GM06990 (cell line): ENCODE measurements at regions not wholly inside any gene's neighbourhood (a gene's known extent, or its start where the extent isn't known, plus 50 kb on each side); places are given as distances from the start of the nearest gene placed in this dataset.

ENCODE experiments used
- DNase-seq: peaks from one replicate; pipeline ENCODE4 v3.0.0-alpha.2; 2011; ENCODE audit not compliant: insufficient read length; ENCODE audit errors: extremely low read depth
- H3K27me3 ChIP-seq: replicated peaks from 2 replicates; pipeline ENCODE4 v1.6.0; 2011; ENCODE audit warnings: low read length; ENCODE audit not compliant: control insufficient read depth, insufficient read depth
- H3K36me3 ChIP-seq: 2 replicates; pipeline ENCODE4 v1.5.1; 2011; ENCODE audit warnings: low read length; ENCODE audit not compliant: control insufficient read depth, insufficient read depth
- H3K4me3 ChIP-seq: replicated peaks from 2 replicates; pipeline ENCODE4 v1.5.1; 2011; ENCODE audit warnings: low read depth, mild to moderate bottlenecking, control low read depth, low read length
- CTCF ChIP-seq: IDR thresholded peaks from 2 replicates; pipeline ENCODE4 v1.5.1; 2011; ENCODE audit warnings: low read length, control low read depth, mild to moderate bottlenecking, inconsistent platforms; ENCODE audit not compliant: insufficient read depth, poor library complexity, severe bottlenecking

GRCh38 chr18:78607784-78608183 is 371.8 kb upstream of the SALL3 start:
- no peak for DNase-seq
- no peak for TF ChIP-seq CTCF
- no peaks in the 10 kb centered on the region for H3K27me3 ChIP-seq
- H3K36me3 ChIP-seq: no peaks in the 10 kb centered on the region
- H3K4me3 ChIP-seq: no peak overlapping the region

DNA sequence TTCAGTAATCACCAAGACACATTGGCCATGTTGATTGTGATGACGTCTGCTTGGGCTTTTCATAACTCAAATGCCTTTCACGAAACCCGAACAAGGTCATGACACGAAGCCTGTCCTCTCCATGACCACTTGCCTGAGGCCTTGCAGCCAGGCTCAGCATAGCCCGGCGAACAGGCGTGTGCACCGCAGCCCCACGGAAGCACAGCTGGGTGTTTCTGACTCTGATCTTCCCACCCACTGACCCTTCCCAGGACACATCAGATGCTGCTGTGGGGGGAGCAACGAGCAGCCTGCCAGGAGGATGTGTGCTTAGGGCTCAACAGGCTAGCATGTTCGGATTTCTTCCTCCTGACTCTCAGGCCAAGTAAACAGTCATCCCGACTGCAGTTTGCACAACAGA is 369.4 kb upstream of the SALL3 start:
- no peak for TF ChIP-seq CTCF
- H3K36me3 ChIP-seq: no peaks in the 10 kb centered on the region
- H3K4me3 ChIP-seq: no peak overlapping the region
- H3K27me3 ChIP-seq: no peaks in the 10 kb centered on the region
- DNase-seq: no peak

- H3K36me3 ChIP-seq: no peaks in the 10 kb centered on the region
- H3K27me3 ChIP-seq: no peaks in the 10 kb centered on the region
- H3K4me3 ChIP-seq: no peak overlapping the region
- no peak for TF ChIP-seq CTCF
- no peak for DNase-seq
Observed at GRCh38 chr18:78611201-78611800, 368.3 kb upstream of the SALL3 start.

DNA sequence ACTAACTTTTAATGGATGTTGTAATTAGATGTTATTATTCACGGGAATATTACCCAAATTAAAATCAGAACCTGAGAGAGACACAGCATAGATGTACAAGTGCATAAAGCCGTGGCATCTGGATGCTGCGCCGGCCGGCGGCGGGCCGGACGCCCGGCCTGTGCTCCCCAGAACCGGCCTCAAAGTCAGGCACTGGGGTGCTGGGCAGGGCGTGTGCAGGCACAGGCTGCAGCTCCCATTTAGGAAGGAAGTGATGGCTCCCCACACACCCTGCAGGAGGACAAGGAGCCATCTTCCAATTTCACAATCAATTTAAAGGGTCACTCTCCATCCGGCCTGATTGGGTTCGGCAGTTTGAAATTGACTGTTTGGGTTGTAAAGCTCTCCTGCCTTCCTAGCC is 367.7 kb upstream of the SALL3 start:
- Histone ChIP-seq H3K27me3 (no peaks in the 10 kb centered on the region), H3K4me3 (no peak overlapping the region), H3K36me3 (no peaks in the 10 kb centered on the region)
- no peak for DNase-seq
- TF ChIP-seq CTCF: no peak

DNA sequence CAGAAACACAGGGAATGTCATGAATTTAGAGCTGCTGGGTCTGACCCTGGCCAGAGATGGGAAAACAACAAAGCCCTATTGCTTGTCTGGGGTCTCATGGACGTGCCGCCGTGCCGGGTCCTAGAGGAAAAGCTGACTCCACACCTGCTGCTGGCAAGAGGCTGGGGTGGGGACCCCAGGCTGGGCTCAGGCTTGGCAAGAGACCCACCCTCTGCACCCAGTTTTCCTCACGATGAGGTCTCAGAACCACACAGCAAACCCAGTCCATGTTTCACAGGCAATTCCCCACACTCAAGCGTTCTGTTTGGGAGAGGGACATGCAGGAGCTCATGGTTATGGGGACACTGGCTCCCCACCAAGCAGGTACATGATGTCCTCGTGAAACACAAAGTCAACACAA is 367.3 kb upstream of the SALL3 start:
- Histone ChIP-seq H3K4me3 (no peak overlapping the region), H3K27me3 (no peaks in the 10 kb centered on the region), H3K36me3 (no peaks in the 10 kb centered on the region)
- TF ChIP-seq CTCF: no peak
- no peak for DNase-seq

- no peaks in the 10 kb centered on the region for H3K36me3 ChIP-seq
- no peak overlapping the region for H3K4me3 ChIP-seq
- H3K27me3 ChIP-seq: no peaks in the 10 kb centered on the region
- TF ChIP-seq CTCF: no peak
- DNase-seq: no peak
Observed at GRCh38 chr18:78612801-78613200, 366.8 kb upstream of the SALL3 start.
